Keratinocyte (primary cell): ENCODE measurements at regions not wholly inside any gene's neighbourhood (a gene's known extent, or its start where the extent isn't known, plus 50 kb on each side); places are given as distances from the start of the nearest gene placed in this dataset.

Experiments used
- DNase-seq: peaks from one replicate; pipeline ENCODE4 v3.0.0-alpha.2; 2011; ENCODE audit warnings: low read depth, missing footprints, low spot score
- FAIRE-seq: peaks from 2 replicates; lab custom pipeline; 2011; peaks lifted over from hg19 to GRCh38; lab: Jason Lieb, UNC
- H2AFZ ChIP-seq: 2 replicates; pipeline ENCODE4 v1.6.0; 2012; ENCODE audit warnings: low read length, control low read depth, inconsistent platforms; ENCODE audit not compliant: control insufficient read depth
- H3K27ac ChIP-seq: 2 replicates; pipeline ENCODE4 v1.5.1; 2011; ENCODE audit warnings: low read length; ENCODE audit not compliant: control insufficient read depth, insufficient read depth
- H3K27me3 ChIP-seq: 3 replicates; pipeline ENCODE4 v1.6.0; 2011; ENCODE audit warnings: low read length; ENCODE audit not compliant: control insufficient read depth, insufficient read depth; ENCODE audit errors: extremely low read depth
- H3K36me3 ChIP-seq, 2 experiments: 2 replicates in 1 of 2; 3 replicates in 1 of 2; pipeline ENCODE4 v1.5.1; 2011; ENCODE audit warnings: low read length in 2 of 2, mild to moderate bottlenecking in 1 of 2; ENCODE audit not compliant: control insufficient read depth in 2 of 2, insufficient read depth in 2 of 2; ENCODE audit errors: extremely low read depth in 1 of 2
- H3K4me1 ChIP-seq: 3 replicates; pipeline ENCODE4 v1.5.1; 2011; ENCODE audit warnings: low read length; ENCODE audit not compliant: control insufficient read depth, insufficient read depth; ENCODE audit errors: extremely low read depth
- H3K4me2 ChIP-seq: 3 replicates; pipeline ENCODE4 v1.6.0; 2011; ENCODE audit warnings: low read depth, low read length; ENCODE audit not compliant: control insufficient read depth, insufficient read depth; ENCODE audit errors: extremely low read depth
- H3K4me3 ChIP-seq, 3 experiments: fragments of 200-600 bp in 1 of 3; sonication (generic) in 1 of 3; 2 replicates in 2 of 3; 3 replicates in 1 of 3; pipeline ENCODE4 v1.5.1; 2011 to 2016; ENCODE audit warnings: low read length in 3 of 3, mild to moderate bottlenecking in 3 of 3, control low read depth in 2 of 3, inconsistent platforms in 1 of 3, low read depth in 1 of 3, mixed read lengths in 1 of 3, mixed run types in 1 of 3, moderate library complexity in 1 of 3; ENCODE audit not compliant: control insufficient read depth in 2 of 3, insufficient read depth in 2 of 3; ENCODE audit errors: extremely low read depth in 1 of 3
- H3K79me2 ChIP-seq: 2 replicates; pipeline ENCODE4 v1.6.0; 2012; ENCODE audit warnings: low read length; ENCODE audit not compliant: control insufficient read depth, insufficient read depth
- H3K9ac ChIP-seq: 3 replicates; pipeline ENCODE4 v1.6.0; 2011; ENCODE audit warnings: low read length; ENCODE audit not compliant: control insufficient read depth, insufficient read depth; ENCODE audit errors: extremely low read depth
- H3K9me1 ChIP-seq: 3 replicates; pipeline ENCODE4 v1.6.0; 2011; ENCODE audit warnings: low read length; ENCODE audit not compliant: control insufficient read depth, insufficient read depth; ENCODE audit errors: extremely low read depth
- H3K9me3 ChIP-seq: 2 replicates; pipeline ENCODE4 v1.5.1; 2012; ENCODE audit warnings: low read depth, low read length; ENCODE audit not compliant: control insufficient read depth
- H4K20me1 ChIP-seq: 3 replicates; pipeline ENCODE4 v1.6.0; 2011; ENCODE audit warnings: low read length; ENCODE audit not compliant: control insufficient read depth, insufficient read depth; ENCODE audit errors: extremely low read depth
- CTCF ChIP-seq, 3 experiments: IDR thresholded peaks in 1 of 3; conservative IDR thresholded peaks in 1 of 3; optimal IDR thresholded peaks in 1 of 3; 2 replicates in 2 of 3; 3 replicates in 1 of 3; pipeline versions ENCODE3 to v1.5.1; 2011; ENCODE audit warnings: low read length in 3 of 3, mild to moderate bottlenecking in 3 of 3, moderate library complexity in 2 of 3, control low read depth in 1 of 3, inconsistent platforms in 1 of 3; ENCODE audit not compliant: insufficient read depth in 2 of 3; ENCODE audit errors: extremely low read depth in 1 of 3
- EZH2 ChIP-seq: IDR thresholded peaks from one replicate; pipeline ENCODE4 v1.6.1; 2012; ENCODE audit warnings: inconsistent platforms, mild to moderate bottlenecking, low read length, moderate library complexity
- dilution Hi-C: fragments of 300-500 bp; cut with MboI; formaldehyde crosslinking; loops from one replicate; pipeline ENCODE4 v1.7.0; 2020; ENCODE audit warnings: low sequenced_read_pairs; ENCODE audit not compliant: extremely low pct_ligation_motif_present
- small RNA-seq, 3 experiments: library from RNA; depleted of rRNA; stranded (forward); fragments of <200 nt; gene quantifications; one replicate each; pipeline ENCODE3, GENCODE V24; 2012; ENCODE audit warnings: low read depth in 3 of 3, low replicate concordance in 1 of 3; ENCODE audit not compliant: insufficient read length in 3 of 3

- no peaks in the 10 kb centered on the region for H3K9me3 ChIP-seq
Measured at GRCh38 chr9:93730648-93731047, 154.3 kb downstream of the PHF2 start.

GRCh38 chr9:93730217-93730616, 153.8 kb downstream of the PHF2 start:
- H4K20me1 ChIP-seq = no peaks in the 10 kb centered on the region
- H3K4me3 ChIP-seq = no peak overlapping the region
- H3K27ac ChIP-seq = no peak overlapping the region
- DNase-seq (no peak), FAIRE-seq (no peak)
- dilution Hi-C loops = no loop called here
- H3K79me2 ChIP-seq = no peaks in the 10 kb centered on the region
- no peak overlapping the region for H3K4me2 ChIP-seq
- no peaks in the 10 kb centered on the region for H3K36me3 ChIP-seq
- H3K9me1 ChIP-seq = no peaks in the 10 kb centered on the region
- no peak overlapping the region for H2AFZ ChIP-seq
- TF ChIP-seq CTCF (optimal IDR thresholded peaks at IDR 0.05 in 1 of 3, IDR thresholded peaks at IDR 0.05 in 1 of 3, conservative IDR thresholded peaks at IDR 0.05 in 1 of 3; ENCODE audit: extremely low read depth in 1 of 3, insufficient read depth in 2 of 3, low read length in 3 of 3) (no peak), EZH2 (no peak)
- no peaks in the 10 kb centered on the region for H3K4me1 ChIP-seq
- H3K27me3 ChIP-seq = no peaks in the 10 kb centered on the region
- no peak overlapping the region for H3K9ac ChIP-seq
- H3K9me3 ChIP-seq = no peaks in the 10 kb centered on the region

More at GRCh38 chr9:93730648-93731047, 154.3 kb downstream of the PHF2 start:
- Histone ChIP-seq H3K4me3 (no peak overlapping the region), H4K20me1 (no peaks in the 10 kb centered on the region), H2AFZ (no peak overlapping the region), H3K79me2 (no peaks in the 10 kb centered on the region), H3K27me3 (no peaks in the 10 kb centered on the region), H3K36me3 (no peaks in the 10 kb centered on the region), H3K9me1 (no peaks in the 10 kb centered on the region), H3K9ac (no peak overlapping the region), H3K27ac (no peak overlapping the region), H3K4me1 (no peaks in the 10 kb centered on the region), H3K4me2 (no peak overlapping the region)
- dilution Hi-C loops = no loop called here
- no peak for TF ChIP-seq EZH2
- TF ChIP-seq CTCF (optimal IDR thresholded peaks at IDR 0.05 in 1 of 3, IDR thresholded peaks at IDR 0.05 in 1 of 3, conservative IDR thresholded peaks at IDR 0.05 in 1 of 3; ENCODE audit: extremely low read depth in 1 of 3, insufficient read depth in 2 of 3, low read length in 3 of 3) = no peak
- DNase-seq = no peak
- no peak for FAIRE-seq

Small RNAs in the stretch of these regions (small RNA-seq; reads per million reads assigned to genes)
- 0 reads per million in 3 experiments for gene MIR4291
